Activated T-helper 1 cell treated with anti-CD3 and anti-CD28 coated beads, Interleukin-12 subunit alpha, Interleukin-12 subunit beta, Interleukin-2, Interleukin-4 antibody, amounts not matched to agents 30 ng/mL and 10 ng/mL and 1 ng/mL, durations not matched to agents 14 hours and 24 hours and 36 hours (primary cell): ENCODE measurements at regions not wholly inside any gene's neighbourhood (a gene's known extent, or its start where the extent isn't known, plus 50 kb on each side); places are given as distances from the start of the nearest gene placed in this dataset.
"Not testable (repeated sequence)": the region's sequence is repeated elsewhere in the genome, so short reads cannot be mapped to it uniquely, and the experiment has no call there.

Experiments
- DNase-seq: peaks from one replicate; pipeline ENCODE4 v3.0.0; 2021; ENCODE audit warnings: low spot score
- H3K27ac Mint-ChIP-seq: one replicate; pipeline ENCODE4 v1.8.0; 2021; ENCODE audit warnings: mild to moderate bottlenecking, mixed read lengths
- H3K27me3 Mint-ChIP-seq: one replicate; pipeline ENCODE4 v1.8.0; 2022; ENCODE audit warnings: mild to moderate bottlenecking, moderate library complexity, mixed read lengths; ENCODE audit not compliant: insufficient read depth
- H3K36me3 Mint-ChIP-seq: one replicate; pipeline ENCODE4 v1.8.0; 2021; ENCODE audit warnings: low read depth, mixed read lengths
- H3K4me1 Mint-ChIP-seq: one replicate; pipeline ENCODE4 v1.8.0; 2021; ENCODE audit warnings: low read depth, mixed read lengths
- H3K4me3 Mint-ChIP-seq: one replicate; pipeline ENCODE4 v1.8.0; 2021; ENCODE audit warnings: mild to moderate bottlenecking, moderate library complexity, mixed read lengths
- H3K9me3 Mint-ChIP-seq: one replicate; pipeline ENCODE4 v1.8.0; 2021; ENCODE audit warnings: mixed read lengths
- intact Hi-C: fragments of 100-400 bp; cut with micrococcal nuclease; formaldehyde crosslinking; loops from one replicate; pipeline ENCODE4 v1.15.1; 2024

GRCh38 chr5:174510782-174511453 is 213.5 kb upstream of the MSX2 start:
- H3K9me3 Mint-ChIP-seq, H3K27ac Mint-ChIP-seq, H3K4me1 Mint-ChIP-seq, H3K4me3 Mint-ChIP-seq, DNase-seq, intact Hi-C loops, H3K27me3 Mint-ChIP-seq, H3K36me3 Mint-ChIP-seq: not testable (repeated sequence)

- Mint-ChIP-seq H3K4me1 (no peaks in the 10 kb centered on the region), H3K36me3 (no peaks in the 10 kb centered on the region), H3K9me3 (no peaks in the 10 kb centered on the region), H3K27me3 (no peaks in the 10 kb centered on the region), H3K27ac (no peak overlapping the region), H3K4me3 (no peak overlapping the region)
- intact Hi-C loops = no loop called here
- DNase-seq = no peak
Observed at GRCh38 chr5:174511714-174512253, 212.6 kb upstream of the MSX2 start.

- H3K9me3 Mint-ChIP-seq = no peaks in the 10 kb centered on the region
- no peak for DNase-seq
- no peaks in the 10 kb centered on the region for H3K27me3 Mint-ChIP-seq
- no peaks in the 10 kb centered on the region for H3K36me3 Mint-ChIP-seq
- no peaks in the 10 kb centered on the region for H3K4me1 Mint-ChIP-seq
- intact Hi-C loops = no loop called here
- no peak overlapping the region for H3K27ac Mint-ChIP-seq
- H3K4me3 Mint-ChIP-seq = no peak overlapping the region
Observed at GRCh38 chr5:174514325-174514724, 210.1 kb upstream of the MSX2 start.

GRCh38 chr5:174514983-174515394 is 209.4 kb upstream of the MSX2 start:
- no peaks in the 10 kb centered on the region for H3K9me3 Mint-ChIP-seq
- no peaks in the 10 kb centered on the region for H3K36me3 Mint-ChIP-seq
- intact Hi-C loops = no loop called here
- no peak overlapping the region for H3K27ac Mint-ChIP-seq
- DNase-seq = no peak
- no peak overlapping the region for H3K4me3 Mint-ChIP-seq
- H3K27me3 Mint-ChIP-seq = no peaks in the 10 kb centered on the region
- no peaks in the 10 kb centered on the region for H3K4me1 Mint-ChIP-seq

- no peaks in the 10 kb centered on the region for H3K27me3 Mint-ChIP-seq
- H3K9me3 Mint-ChIP-seq = no peaks in the 10 kb centered on the region
- H3K4me1 Mint-ChIP-seq = no peaks in the 10 kb centered on the region
- no peak for DNase-seq
- H3K36me3 Mint-ChIP-seq = no peaks in the 10 kb centered on the region
- intact Hi-C loops = no loop called here
- H3K27ac Mint-ChIP-seq = no peak overlapping the region
- no peak overlapping the region for H3K4me3 Mint-ChIP-seq
Observed at GRCh38 chr5:174516741-174517140, 207.6 kb upstream of the MSX2 start.

GRCh38 chr5:174518512-174518911 is 205.9 kb upstream of the MSX2 start:
- Mint-ChIP-seq H3K4me1 (no peaks in the 10 kb centered on the region), H3K27me3 (no peaks in the 10 kb centered on the region), H3K36me3 (no peaks in the 10 kb centered on the region), H3K4me3 (no peak overlapping the region), H3K9me3 (no peaks in the 10 kb centered on the region), H3K27ac (no peak overlapping the region)
- intact Hi-C loops = no loop called here
- no peak for DNase-seq

GRCh38 chr5:174520420-174521396 is 203.7 kb upstream of the MSX2 start:
- no peak overlapping the region for H3K4me3 Mint-ChIP-seq
- no peak overlapping the region for H3K27ac Mint-ChIP-seq
- H3K36me3 Mint-ChIP-seq = no peaks in the 10 kb centered on the region
- H3K27me3 Mint-ChIP-seq = no peaks in the 10 kb centered on the region
- H3K4me1 Mint-ChIP-seq = no peaks in the 10 kb centered on the region
- no peaks in the 10 kb centered on the region for H3K9me3 Mint-ChIP-seq
- intact Hi-C loops = no loop called here
- DNase-seq = no peak

GRCh38 chr5:174521449-174521848 is 202.9 kb upstream of the MSX2 start:
- H3K9me3 Mint-ChIP-seq = no peaks in the 10 kb centered on the region
- DNase-seq = no peak
- intact Hi-C loops = no loop called here
- H3K4me1 Mint-ChIP-seq = no peaks in the 10 kb centered on the region
- no peaks in the 10 kb centered on the region for H3K36me3 Mint-ChIP-seq
- no peak overlapping the region for H3K27ac Mint-ChIP-seq
- H3K4me3 Mint-ChIP-seq = no peak overlapping the region
- H3K27me3 Mint-ChIP-seq = no peaks in the 10 kb centered on the region

GRCh38 chr5:174522480-174523260 is 201.7 kb upstream of the MSX2 start:
- Mint-ChIP-seq H3K27me3 (no peaks in the 10 kb centered on the region), H3K27ac (no peak overlapping the region), H3K36me3 (no peaks in the 10 kb centered on the region), H3K4me1 (no peaks in the 10 kb centered on the region), H3K9me3 (no peaks in the 10 kb centered on the region), H3K4me3 (no peak overlapping the region)
- intact Hi-C loops = no loop called here
- DNase-seq = no peak

- Mint-ChIP-seq H3K27ac (no peak overlapping the region), H3K9me3 (no peaks in the 10 kb centered on the region), H3K36me3 (no peaks in the 10 kb centered on the region), H3K27me3 (no peaks in the 10 kb centered on the region), H3K4me1 (no peaks in the 10 kb centered on the region), H3K4me3 (no peak overlapping the region)
- no peak for DNase-seq
- intact Hi-C loops = no loop called here
Observed at GRCh38 chr5:174523311-174524071, 200.9 kb upstream of the MSX2 start.

- Mint-ChIP-seq H3K4me3 (no peak overlapping the region), H3K4me1 (no peaks in the 10 kb centered on the region), H3K27ac (no peak overlapping the region), H3K9me3 (no peaks in the 10 kb centered on the region), H3K36me3 (no peaks in the 10 kb centered on the region), H3K27me3 (no peaks in the 10 kb centered on the region)
- no peak for DNase-seq
- intact Hi-C loops = no loop called here
Observed at GRCh38 chr5:174524351-174524750, 200.0 kb upstream of the MSX2 start.

- no peak for DNase-seq
- H3K4me3 Mint-ChIP-seq = no peak overlapping the region
- no peaks in the 10 kb centered on the region for H3K4me1 Mint-ChIP-seq
- no peaks in the 10 kb centered on the region for H3K36me3 Mint-ChIP-seq
- no peaks in the 10 kb centered on the region for H3K9me3 Mint-ChIP-seq
- no peak overlapping the region for H3K27ac Mint-ChIP-seq
- H3K27me3 Mint-ChIP-seq = no peaks in the 10 kb centered on the region
- intact Hi-C loops = no loop called here
Observed at GRCh38 chr5:174526177-174526576, 198.2 kb upstream of the MSX2 start.
